ENCODE measurements at regions not wholly inside any gene's neighbourhood (a gene's known extent, or its start where the extent isn't known, plus 50 kb on each side); places are given as distances from the start of the nearest gene placed in this dataset.
"Not testable (repeated sequence)": the region's sequence is repeated elsewhere in the genome, so short reads cannot be mapped to it uniquely, and the experiment has no call there.

DNA sequence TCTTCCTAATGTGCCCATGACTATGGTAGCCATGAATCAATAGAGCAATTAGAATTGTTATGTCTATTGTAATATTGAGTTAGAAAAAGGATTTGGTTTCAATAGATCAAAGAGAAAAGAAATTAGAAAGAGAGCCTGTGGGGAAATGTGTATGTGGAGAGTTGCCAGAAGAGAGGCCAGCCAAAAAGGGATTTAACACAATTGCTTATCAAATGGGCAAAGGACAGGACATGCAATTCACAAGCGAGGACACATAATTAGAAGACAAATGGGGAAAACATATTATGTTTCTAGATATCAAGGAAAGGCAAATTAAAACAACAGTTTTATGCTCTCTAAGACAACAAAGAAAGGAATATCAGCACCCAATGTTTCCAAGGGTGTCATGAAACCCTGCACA lies 403.2 kb upstream of the KLHL29 start:
- TF ChIP-seq, protein P1, sequence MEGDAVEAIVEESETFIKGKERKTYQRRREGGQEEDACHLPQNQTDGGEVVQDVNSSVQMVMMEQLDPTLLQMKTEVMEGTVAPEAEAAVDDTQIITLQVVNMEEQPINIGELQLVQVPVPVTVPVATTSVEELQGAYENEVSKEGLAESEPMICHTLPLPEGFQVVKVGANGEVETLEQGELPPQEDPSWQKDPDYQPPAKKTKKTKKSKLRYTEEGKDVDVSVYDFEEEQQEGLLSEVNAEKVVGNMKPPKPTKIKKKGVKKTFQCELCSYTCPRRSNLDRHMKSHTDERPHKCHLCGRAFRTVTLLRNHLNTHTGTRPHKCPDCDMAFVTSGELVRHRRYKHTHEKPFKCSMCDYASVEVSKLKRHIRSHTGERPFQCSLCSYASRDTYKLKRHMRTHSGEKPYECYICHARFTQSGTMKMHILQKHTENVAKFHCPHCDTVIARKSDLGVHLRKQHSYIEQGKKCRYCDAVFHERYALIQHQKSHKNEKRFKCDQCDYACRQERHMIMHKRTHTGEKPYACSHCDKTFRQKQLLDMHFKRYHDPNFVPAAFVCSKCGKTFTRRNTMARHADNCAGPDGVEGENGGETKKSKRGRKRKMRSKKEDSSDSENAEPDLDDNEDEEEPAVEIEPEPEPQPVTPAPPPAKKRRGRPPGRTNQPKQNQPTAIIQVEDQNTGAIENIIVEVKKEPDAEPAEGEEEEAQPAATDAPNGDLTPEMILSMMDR (IDR thresholded peaks at IDR 0.05; ENCODE audit: extremely low read depth, missing control alignments) = no peak
- no peak for DNase-seq (ENCODE audit: low spot score)

DNA sequence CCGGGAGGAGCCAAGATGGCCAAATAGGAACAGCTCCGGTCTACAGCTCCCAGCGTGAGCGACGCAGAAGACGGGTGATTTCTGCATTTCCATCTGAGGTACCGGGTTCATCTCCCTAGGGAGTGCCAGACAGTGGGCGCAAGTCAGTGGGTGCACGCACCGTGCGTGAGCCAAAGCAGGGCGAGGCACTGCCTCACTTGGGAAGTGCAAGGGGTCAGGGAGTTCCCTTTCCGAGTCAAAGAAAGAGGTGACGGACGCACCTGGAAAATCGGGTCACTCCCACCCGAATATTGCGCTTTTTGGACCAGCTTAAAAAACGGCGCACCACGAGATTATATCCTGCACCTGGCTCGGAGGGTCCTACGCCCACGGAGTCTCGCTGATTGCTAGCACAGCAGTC lies 400.8 kb upstream of the KLHL29 start:
- not testable (repeated sequence) for DNase-seq (ENCODE audit: low spot score)

DNA sequence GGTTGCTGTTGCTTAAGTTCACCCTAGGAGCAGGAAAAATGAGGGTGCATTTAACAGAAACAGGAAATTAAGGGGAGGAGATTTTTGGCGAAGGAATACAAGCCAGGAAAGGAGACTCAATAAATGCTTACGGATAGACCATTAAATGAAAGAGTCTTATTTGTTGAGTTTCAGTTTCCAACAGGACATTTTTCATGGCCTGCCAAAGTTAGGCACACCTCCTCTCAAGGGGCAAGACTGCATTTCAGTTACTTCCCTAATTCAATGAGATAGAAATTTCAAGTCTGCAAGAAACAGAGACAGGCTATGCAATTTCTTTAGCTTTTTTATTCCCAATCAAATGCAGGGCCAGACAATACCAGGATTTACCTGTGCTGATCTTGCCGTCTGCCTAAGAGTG lies 394.7 kb upstream of the KLHL29 start:
- no peak for DNase-seq (ENCODE audit: low spot score)
- TF ChIP-seq, protein P1 (IDR thresholded peaks at IDR 0.05; ENCODE audit: extremely low read depth, missing control alignments) = no peak

DNA sequence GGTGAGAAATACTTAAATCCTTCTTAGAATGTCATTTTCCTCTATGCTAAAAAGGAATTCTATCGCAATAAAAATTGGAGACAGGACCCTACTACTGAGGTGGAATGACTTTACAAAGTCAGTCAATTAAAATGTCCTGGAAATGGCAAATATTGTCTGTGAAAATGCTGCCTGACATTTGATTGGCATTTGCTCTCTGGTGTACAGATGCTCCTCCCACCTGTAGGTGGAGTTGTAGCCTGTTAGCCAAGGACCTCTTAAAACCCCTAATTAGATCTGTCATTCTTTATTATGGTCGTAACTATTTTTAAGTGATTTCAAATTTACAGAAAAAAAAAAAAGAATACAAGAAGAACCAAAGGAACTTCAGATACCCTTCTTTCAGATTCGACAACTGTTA lies 393.1 kb upstream of the KLHL29 start:
- no peak for DNase-seq (ENCODE audit: low spot score)
- TF ChIP-seq, protein P1 (IDR thresholded peaks at IDR 0.05; ENCODE audit: extremely low read depth, missing control alignments) = no peak

DNA sequence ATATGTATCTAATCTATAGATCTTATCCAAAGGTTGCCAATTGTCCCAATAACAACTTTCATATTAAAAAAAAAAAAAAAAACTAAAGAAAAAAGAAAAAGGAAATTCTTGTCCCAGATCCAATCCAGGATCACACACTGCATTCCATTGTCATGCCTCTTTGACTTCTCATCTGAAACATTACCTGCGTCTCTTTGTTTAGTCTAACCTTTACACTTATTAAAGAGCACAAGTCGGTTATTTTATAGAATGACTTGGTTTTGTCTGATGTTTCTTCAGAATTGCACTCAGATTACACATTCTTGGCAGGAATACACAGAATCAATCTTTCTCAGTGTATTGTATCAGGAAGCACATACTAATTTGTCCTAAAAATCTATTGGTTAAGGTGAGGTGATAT lies 392.5 kb upstream of the KLHL29 start:
- TF ChIP-seq, protein P1 (IDR thresholded peaks at IDR 0.05; ENCODE audit: extremely low read depth, missing control alignments) = no peak
- no peak for DNase-seq (ENCODE audit: low spot score)

DNA sequence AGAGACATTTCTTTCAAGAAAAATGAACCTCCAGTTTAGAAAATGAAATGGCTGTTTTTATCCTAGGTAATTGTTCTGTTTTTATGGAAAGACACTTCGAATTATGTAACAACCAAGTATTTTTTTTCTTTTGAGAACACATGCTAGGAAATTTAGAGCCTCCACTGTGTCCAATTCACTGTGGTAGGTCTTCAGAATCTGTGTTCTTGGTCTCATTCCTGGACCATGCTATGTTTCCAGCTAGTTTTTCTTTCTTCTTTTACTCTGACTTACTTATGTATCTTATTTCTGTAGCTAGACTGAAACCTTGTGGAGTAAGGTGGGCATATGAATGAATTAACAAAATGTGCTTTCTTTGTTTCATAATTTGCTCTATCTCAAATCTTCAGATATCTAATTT lies 391.7 kb upstream of the KLHL29 start:
- no peak for DNase-seq (ENCODE audit: low spot score)
- TF ChIP-seq, protein P1 (IDR thresholded peaks at IDR 0.05; ENCODE audit: extremely low read depth, missing control alignments) = no peak

DNA sequence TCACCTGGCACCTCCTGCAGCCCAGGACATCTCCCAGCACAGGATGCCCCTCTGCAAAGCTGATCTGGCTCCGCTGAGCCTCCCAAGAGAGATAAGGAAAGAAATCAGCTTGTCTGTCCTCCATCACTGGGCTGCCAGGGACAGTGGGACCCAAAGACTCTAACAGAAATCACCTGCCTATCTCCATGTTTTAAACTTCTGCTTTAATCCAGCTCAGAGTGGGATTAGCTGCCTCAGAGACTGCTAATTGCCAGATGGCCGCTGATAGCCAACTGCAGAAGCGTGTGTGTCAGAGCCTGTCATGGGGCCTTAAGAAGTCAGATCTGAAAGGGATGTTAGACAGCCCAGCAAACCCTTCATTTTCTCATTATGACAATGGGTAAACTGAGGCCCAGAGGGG lies 389.4 kb upstream of the KLHL29 start:
- DNase-seq (ENCODE audit: low spot score) = no peak
- TF ChIP-seq, protein P1 (IDR thresholded peaks at IDR 0.05; ENCODE audit: extremely low read depth, missing control alignments) = no peak

DNA sequence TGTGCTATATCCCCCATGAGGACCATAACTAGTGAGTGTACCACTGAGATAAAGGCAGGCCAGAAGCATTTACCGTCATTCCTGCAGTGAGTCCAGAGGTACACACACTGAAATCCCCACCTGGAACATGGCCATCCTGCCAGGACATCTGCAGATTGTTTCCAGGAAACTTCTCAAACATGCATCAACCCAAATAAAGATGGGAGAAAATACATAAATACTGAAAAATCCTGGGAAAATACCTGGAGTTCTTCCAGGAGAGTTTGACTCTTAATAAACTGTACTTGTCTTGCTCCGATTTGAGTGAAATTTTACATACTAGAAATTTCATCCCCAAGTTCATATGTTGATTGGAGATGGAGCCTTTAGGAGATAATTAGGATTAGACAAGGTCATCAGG lies 388.1 kb upstream of the KLHL29 start:
- TF ChIP-seq, protein P1 (IDR thresholded peaks at IDR 0.05; ENCODE audit: extremely low read depth, missing control alignments) = no peak
- DNase-seq (ENCODE audit: low spot score) = no peak

All from GM20000 (cell line).